ENCODE measurements at regions not wholly inside any gene's neighbourhood (a gene's known extent, or its start where the extent isn't known, plus 50 kb on each side); places are given as distances from the start of the nearest gene placed in this dataset.

DNA sequence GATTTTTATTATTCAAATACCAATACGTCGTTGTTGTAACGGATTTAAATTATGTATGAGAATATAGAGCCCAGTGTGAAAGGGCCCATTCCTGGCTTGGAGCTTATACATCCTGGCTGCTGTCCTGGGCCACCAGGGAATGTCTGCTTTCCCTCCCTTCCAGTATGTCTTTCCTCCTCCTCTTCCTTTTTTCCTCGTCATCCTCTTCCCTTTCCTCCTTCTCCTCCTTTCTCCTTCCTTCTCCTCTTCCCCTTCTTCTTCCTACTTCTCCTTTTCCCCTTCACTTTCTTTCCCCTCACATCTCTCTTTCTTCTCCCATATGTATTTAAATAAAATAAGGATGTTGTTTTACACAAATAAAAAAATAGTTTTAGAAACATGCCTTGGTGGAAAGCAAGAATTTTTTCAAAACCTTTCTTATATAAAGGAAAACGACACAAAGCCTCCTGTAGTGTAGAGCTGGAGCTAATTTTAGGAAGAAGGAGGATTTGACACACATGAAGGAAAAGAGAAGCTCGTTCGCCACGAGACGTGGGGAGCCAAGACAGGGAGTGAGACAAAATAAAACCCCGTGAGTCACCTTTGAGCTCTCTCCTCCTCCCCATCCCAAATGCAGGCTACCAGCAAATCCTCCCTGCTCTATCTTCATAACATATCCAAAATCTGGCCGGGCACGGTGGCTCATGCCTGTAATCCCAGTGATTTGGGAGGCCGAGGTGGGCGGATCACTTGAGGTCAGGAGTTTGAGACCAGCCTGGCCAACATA is 301.1 kb upstream of the LYZL1 start:
- TF ChIP-seq, protein P1, sequence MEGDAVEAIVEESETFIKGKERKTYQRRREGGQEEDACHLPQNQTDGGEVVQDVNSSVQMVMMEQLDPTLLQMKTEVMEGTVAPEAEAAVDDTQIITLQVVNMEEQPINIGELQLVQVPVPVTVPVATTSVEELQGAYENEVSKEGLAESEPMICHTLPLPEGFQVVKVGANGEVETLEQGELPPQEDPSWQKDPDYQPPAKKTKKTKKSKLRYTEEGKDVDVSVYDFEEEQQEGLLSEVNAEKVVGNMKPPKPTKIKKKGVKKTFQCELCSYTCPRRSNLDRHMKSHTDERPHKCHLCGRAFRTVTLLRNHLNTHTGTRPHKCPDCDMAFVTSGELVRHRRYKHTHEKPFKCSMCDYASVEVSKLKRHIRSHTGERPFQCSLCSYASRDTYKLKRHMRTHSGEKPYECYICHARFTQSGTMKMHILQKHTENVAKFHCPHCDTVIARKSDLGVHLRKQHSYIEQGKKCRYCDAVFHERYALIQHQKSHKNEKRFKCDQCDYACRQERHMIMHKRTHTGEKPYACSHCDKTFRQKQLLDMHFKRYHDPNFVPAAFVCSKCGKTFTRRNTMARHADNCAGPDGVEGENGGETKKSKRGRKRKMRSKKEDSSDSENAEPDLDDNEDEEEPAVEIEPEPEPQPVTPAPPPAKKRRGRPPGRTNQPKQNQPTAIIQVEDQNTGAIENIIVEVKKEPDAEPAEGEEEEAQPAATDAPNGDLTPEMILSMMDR (conservative IDR thresholded peaks at IDR 0.05), result no peak
- TF ChIP-seq ZFX (IDR thresholded peaks at IDR 0.05), result no peak
